GM12872 (cell line): ENCODE measurements at regions not wholly inside any gene's neighbourhood (a gene's known extent, or its start where the extent isn't known, plus 50 kb on each side); places are given as distances from the start of the nearest gene placed in this dataset.

Source experiments
- CTCF ChIP-seq: IDR thresholded peaks from 3 replicates; pipeline ENCODE4 v1.5.1; 2011; ENCODE audit warnings: low read depth, mild to moderate bottlenecking, low read length, moderate library complexity; ENCODE audit not compliant: insufficient read depth

- no peak for TF ChIP-seq CTCF
These were observed 148.5 kb upstream of the PDZRN3 start for GRCh38 chr3:73773233-73773632.

- TF ChIP-seq CTCF: no peak
These were observed 147.5 kb upstream of the PDZRN3 start for GRCh38 chr3:73772076-73772886.

- TF ChIP-seq CTCF: no peak
These were observed 144.0 kb upstream of the PDZRN3 start for GRCh38 chr3:73768524-73769308.

GRCh38 chr3:73766599-73767381 is 142.0 kb upstream of the PDZRN3 start:
- TF ChIP-seq CTCF: no peak

GRCh38 chr3:73765878-73766545 is 141.3 kb upstream of the PDZRN3 start:
- no peak for TF ChIP-seq CTCF

- no peak for TF ChIP-seq CTCF
These were observed 138.1 kb upstream of the PDZRN3 start for GRCh38 chr3:73762855-73763254.
